Type B pancreatic cell (in vitro differentiated cells): ENCODE measurements at regions not wholly inside any gene's neighbourhood (a gene's known extent, or its start where the extent isn't known, plus 50 kb on each side); places are given as distances from the start of the nearest gene placed in this dataset.

Experiments used
- DNase-seq: peaks from one replicate; pipeline ENCODE4 v3.0.0; 2021; ENCODE audit warnings: mixed read lengths; ENCODE audit not compliant: unreplicated experiment; ENCODE audit errors: extremely low spot score
- H3K27ac Mint-ChIP-seq: 2 replicates; pipeline ENCODE4 v1.8.0; 2021; ENCODE audit warnings: mild to moderate bottlenecking, mixed read lengths
- H3K27me3 Mint-ChIP-seq: 2 replicates; pipeline ENCODE4 v1.8.0; 2021; ENCODE audit warnings: mixed read lengths
- H3K36me3 Mint-ChIP-seq: 2 replicates; pipeline ENCODE4 v1.8.0; 2021; ENCODE audit warnings: mixed read lengths
- H3K4me1 Mint-ChIP-seq: one replicate; pipeline ENCODE4 v1.8.0; 2021; ENCODE audit warnings: mixed read lengths; ENCODE audit not compliant: unreplicated experiment
- H3K4me3 Mint-ChIP-seq: 2 replicates; pipeline ENCODE4 v1.8.0; 2021; ENCODE audit warnings: mild to moderate bottlenecking, mixed read lengths
- H3K9me3 Mint-ChIP-seq: 2 replicates; pipeline ENCODE4 v1.8.0; 2021; ENCODE audit warnings: mixed read lengths
- TF ChIP-seq, protein P1 (sequence below): fragments of 200-600 bp; sonication (generic); conservative IDR thresholded peaks from 2 replicates; pipeline ENCODE4 v1.5.0; 2021; ENCODE audit warnings: antibody characterized with exemption, mild to moderate bottlenecking

DNA sequence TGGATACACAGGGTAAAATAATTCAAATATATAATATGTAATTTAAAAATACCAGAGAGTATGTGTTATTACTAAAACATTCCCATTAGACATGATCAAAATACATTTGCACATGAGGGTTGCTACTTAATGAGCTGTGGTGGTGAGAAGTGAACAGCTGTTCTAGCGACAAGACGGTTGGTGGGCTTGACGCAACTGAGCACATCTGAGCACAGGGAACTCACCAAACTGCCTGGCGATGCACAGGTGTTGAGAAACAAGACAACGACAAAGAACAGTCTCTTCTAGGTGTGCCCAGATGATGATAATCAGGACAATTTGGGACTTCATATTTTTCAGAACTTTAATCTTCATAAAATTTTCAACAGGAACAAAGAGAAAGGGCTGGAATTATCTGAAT is 555.1 kb upstream of the SGCG start:
- DNase-seq = no peak
- Mint-ChIP-seq H3K27ac (no peak overlapping the region), H3K9me3 (peaks cover 4% of the 10 kb centered on the region), H3K4me1 (no peaks in the 10 kb centered on the region), H3K36me3 (no peaks in the 10 kb centered on the region), H3K27me3 (no peaks in the 10 kb centered on the region), H3K4me3 (no peak overlapping the region)
- TF ChIP-seq, protein P1, sequence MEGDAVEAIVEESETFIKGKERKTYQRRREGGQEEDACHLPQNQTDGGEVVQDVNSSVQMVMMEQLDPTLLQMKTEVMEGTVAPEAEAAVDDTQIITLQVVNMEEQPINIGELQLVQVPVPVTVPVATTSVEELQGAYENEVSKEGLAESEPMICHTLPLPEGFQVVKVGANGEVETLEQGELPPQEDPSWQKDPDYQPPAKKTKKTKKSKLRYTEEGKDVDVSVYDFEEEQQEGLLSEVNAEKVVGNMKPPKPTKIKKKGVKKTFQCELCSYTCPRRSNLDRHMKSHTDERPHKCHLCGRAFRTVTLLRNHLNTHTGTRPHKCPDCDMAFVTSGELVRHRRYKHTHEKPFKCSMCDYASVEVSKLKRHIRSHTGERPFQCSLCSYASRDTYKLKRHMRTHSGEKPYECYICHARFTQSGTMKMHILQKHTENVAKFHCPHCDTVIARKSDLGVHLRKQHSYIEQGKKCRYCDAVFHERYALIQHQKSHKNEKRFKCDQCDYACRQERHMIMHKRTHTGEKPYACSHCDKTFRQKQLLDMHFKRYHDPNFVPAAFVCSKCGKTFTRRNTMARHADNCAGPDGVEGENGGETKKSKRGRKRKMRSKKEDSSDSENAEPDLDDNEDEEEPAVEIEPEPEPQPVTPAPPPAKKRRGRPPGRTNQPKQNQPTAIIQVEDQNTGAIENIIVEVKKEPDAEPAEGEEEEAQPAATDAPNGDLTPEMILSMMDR = no peak

DNA sequence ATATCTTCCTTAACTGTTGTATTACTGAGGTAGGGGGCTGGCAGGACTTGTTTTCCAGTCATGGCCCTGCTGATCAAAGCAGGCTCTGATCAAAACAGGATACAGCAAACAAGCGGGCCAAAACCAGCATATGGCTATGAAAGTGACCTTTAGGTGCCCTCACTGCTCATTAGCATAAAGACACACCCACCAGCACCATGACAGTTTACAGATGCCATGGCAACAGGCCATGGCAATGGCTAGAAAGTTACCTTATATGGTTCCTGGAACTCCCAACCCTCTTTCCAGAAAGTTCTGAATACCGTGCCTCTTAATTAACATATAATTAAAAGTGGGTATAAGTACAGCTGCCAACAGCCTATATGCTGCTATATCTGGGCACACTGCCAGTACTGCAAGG is 551.4 kb upstream of the SGCG start:
- Mint-ChIP-seq H3K4me3 (no peak overlapping the region), H3K27me3 (no peaks in the 10 kb centered on the region), H3K27ac (no peak overlapping the region), H3K36me3 (no peaks in the 10 kb centered on the region), H3K9me3 (peaks cover 10% of the 10 kb centered on the region), H3K4me1 (no peaks in the 10 kb centered on the region)
- TF ChIP-seq, protein P1 = no peak
- no peak for DNase-seq

DNA sequence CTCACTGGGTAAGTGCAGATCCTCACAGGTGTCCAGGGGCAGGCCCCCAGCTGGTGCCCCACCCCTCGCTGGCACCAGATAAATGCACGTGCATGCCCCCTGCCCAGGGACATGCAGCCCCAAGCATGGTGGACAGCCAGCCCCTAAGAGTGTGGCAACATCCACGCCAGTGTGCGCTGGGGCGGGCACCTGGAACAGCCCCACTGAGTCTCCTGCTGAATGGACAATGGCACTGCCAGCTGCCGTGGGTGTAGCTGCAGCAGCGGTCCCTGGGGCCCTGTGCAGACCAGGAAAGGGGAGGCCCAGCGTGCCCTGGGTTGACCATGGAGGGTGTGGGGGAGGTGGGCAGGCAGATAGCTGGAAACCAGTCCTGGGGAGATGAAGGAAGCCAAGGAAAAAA is 538.7 kb upstream of the SGCG start:
- Mint-ChIP-seq H3K27ac (no peak overlapping the region), H3K4me3 (no peak overlapping the region), H3K4me1 (no peaks in the 10 kb centered on the region), H3K36me3 (no peaks in the 10 kb centered on the region), H3K9me3 (peaks cover 8% of the 10 kb centered on the region), H3K27me3 (no peaks in the 10 kb centered on the region)
- TF ChIP-seq, protein P1 = no peak
- DNase-seq = no peak

DNA sequence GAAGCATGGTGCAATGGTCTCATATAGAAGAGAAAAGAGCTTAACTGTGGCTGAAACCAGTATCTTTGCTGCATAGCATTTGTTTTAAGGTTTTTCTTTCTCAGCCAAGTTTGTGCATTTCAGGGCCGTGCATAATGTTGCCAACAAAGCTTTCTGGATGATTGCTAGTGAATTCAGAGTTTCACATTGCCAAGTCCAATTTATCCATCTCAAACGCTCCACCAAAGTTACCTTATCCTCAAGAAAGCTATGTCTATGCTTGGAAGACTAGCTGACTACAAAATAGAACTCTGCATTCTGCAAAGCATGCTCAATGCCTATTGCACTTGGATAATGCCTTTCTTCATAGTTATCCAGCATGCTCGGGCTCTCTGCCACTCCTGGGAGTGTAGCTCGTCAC is 535.8 kb upstream of the SGCG start:
- H3K27ac Mint-ChIP-seq = no peak overlapping the region
- H3K4me3 Mint-ChIP-seq = no peak overlapping the region
- no peak for DNase-seq
- peaks cover 14% of the 10 kb centered on the region for H3K4me1 Mint-ChIP-seq
- peaks cover 8% of the 10 kb centered on the region for H3K9me3 Mint-ChIP-seq
- H3K36me3 Mint-ChIP-seq = no peaks in the 10 kb centered on the region
- no peaks in the 10 kb centered on the region for H3K27me3 Mint-ChIP-seq
- TF ChIP-seq, protein P1 = no peak

DNA sequence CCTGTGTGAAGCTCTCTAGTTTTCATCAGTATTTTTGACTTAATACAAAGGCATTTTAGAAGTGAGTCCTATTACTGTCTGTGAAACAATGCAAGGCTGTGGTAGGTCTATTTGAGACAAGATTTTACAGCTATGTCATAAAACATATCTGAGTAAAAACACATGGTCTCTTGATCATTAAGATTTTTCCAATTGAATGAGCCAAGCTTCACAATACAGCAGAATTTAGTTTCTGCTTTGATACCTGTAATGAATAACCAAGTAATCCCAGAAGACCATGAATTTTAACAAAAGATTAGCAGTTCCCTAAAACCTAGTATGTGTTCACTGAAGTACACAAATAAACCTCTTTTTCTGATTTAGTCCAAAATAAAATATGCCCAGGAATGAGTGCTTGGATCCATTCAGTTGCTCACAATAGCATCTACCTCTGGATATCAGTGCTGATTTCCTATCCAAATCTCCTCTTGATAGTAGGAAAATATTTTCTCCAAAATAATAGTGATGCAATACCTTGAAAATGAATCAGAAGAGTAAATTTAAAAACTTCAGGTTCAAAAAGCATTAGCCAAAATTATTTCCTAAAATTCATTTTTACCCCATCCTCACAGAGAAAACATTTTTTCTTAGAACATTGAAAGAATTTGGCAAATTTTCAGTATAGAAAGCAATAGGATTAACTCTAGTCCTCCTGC is 533.5 kb upstream of the SGCG start:
- TF ChIP-seq, protein P1 = no peak
- Mint-ChIP-seq H3K27me3 (no peaks in the 10 kb centered on the region), H3K4me3 (no peak overlapping the region), H3K36me3 (no peaks in the 10 kb centered on the region), H3K27ac (no peak overlapping the region), H3K9me3 (peaks cover 8% of the 10 kb centered on the region), H3K4me1 (peaks cover 14% of the 10 kb centered on the region)
- DNase-seq = no peak

DNA sequence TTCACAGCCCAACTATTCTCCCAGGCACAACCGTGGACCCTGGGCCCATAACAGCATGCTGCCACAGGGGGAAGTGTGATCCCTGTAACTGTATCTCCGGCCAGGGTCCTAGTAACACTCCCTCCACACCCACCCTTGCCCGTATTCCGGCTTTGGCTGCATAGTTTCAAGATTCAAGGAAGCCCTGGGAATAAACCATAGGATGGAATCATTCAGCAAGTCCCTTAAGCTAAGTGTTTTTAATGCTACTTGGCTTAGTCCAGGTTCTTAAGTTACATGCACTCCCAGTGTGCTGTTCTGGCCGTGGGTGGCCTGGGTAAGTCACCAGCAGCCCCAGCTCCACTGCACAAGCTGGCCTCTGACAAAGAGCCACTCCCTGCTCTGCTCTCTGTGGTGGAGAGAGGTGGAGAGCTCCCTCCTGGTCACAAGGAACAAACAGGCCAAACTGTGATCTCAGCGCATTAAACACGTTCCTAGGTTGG is 532.4 kb upstream of the SGCG start:
- H3K36me3 Mint-ChIP-seq = no peaks in the 10 kb centered on the region
- H3K27ac Mint-ChIP-seq = peak overlapping the region; percentile 39

More for the DNA sequence above, 532.4 kb upstream of the SGCG start:
- Mint-ChIP-seq H3K9me3 (peaks cover 8% of the 10 kb centered on the region), H3K27me3 (no peaks in the 10 kb centered on the region), H3K4me3 (no peak overlapping the region), H3K4me1 (peaks cover 14% of the 10 kb centered on the region)
- TF ChIP-seq, protein P1 = peak; percentile 15
- DNase-seq = no peak
